ENCODE measurements at regions not wholly inside any gene's neighbourhood (a gene's known extent, or its start where the extent isn't known, plus 50 kb on each side); places are given as distances from the start of the nearest gene placed in this dataset.

GRCh38 chr4:177937041-177937440 is 494.8 kb upstream of the AGA start:
- TF ChIP-seq ZNF274 (IDR thresholded peaks at IDR 0.05; ENCODE audit: low read depth, low read length) = no peak
- TF ChIP-seq SUZ12 (IDR thresholded peaks at IDR 0.05; ENCODE audit: extremely low read depth, insufficient read depth, insufficient read length) = no peak
- TF ChIP-seq YY1 (IDR thresholded peaks at IDR 0.05; ENCODE audit: insufficient read depth, insufficient read length) = no peak
- DNase-seq (ENCODE audit: low read depth, low spot score) = no peak

GRCh38 chr4:177938226-177938625 is 496.0 kb upstream of the AGA start:
- Histone ChIP-seq H3K4me1 (ENCODE audit: insufficient read depth, insufficient read length) (no peaks in the 10 kb centered on the region), H3K4me3 (ENCODE audit: insufficient read length, low read depth) (no peak overlapping the region), H3K9me3 (ENCODE audit: insufficient read depth, low read length) (no peaks in the 10 kb centered on the region), H3K36me3 (ENCODE audit: insufficient read depth, insufficient read length, low read length) (no peaks in the 10 kb centered on the region), H3K27me3 (ENCODE audit: insufficient read depth, insufficient read length) (no peaks in the 10 kb centered on the region), H3K9ac (ENCODE audit: insufficient read length, low read depth) (no peak overlapping the region)
- DNase-seq (ENCODE audit: low read depth, low spot score) = no peak
- TF ChIP-seq YY1 (IDR thresholded peaks at IDR 0.05; ENCODE audit: insufficient read depth, insufficient read length) (no peak), ZNF274 (IDR thresholded peaks at IDR 0.05; ENCODE audit: low read depth, low read length) (no peak), SUZ12 (IDR thresholded peaks at IDR 0.05; ENCODE audit: extremely low read depth, insufficient read depth, insufficient read length) (no peak)

More at GRCh38 chr4:177937041-177937440, 494.8 kb upstream of the AGA start:
- no peaks in the 10 kb centered on the region for H3K9me3 ChIP-seq (ENCODE audit: insufficient read depth, low read length)
- H3K27me3 ChIP-seq (ENCODE audit: insufficient read depth, insufficient read length) = no peaks in the 10 kb centered on the region
- H3K4me3 ChIP-seq (ENCODE audit: insufficient read length, low read depth) = no peak overlapping the region
- H3K36me3 ChIP-seq (ENCODE audit: insufficient read depth, insufficient read length, low read length) = no peaks in the 10 kb centered on the region
- H3K4me1 ChIP-seq (ENCODE audit: insufficient read depth, insufficient read length) = no peaks in the 10 kb centered on the region
- H3K9ac ChIP-seq (ENCODE audit: insufficient read length, low read depth) = no peak overlapping the region

GRCh38 chr4:177945268-177945667 is 503.0 kb upstream of the AGA start:
- Histone ChIP-seq H3K4me3 (ENCODE audit: insufficient read length, low read depth) (no peak overlapping the region), H3K9ac (ENCODE audit: insufficient read length, low read depth) (no peak overlapping the region), H3K36me3 (ENCODE audit: insufficient read depth, insufficient read length, low read length) (no peaks in the 10 kb centered on the region), H3K9me3 (ENCODE audit: insufficient read depth, low read length) (no peaks in the 10 kb centered on the region), H3K27me3 (ENCODE audit: insufficient read depth, insufficient read length) (no peaks in the 10 kb centered on the region), H3K4me1 (ENCODE audit: insufficient read depth, insufficient read length) (no peaks in the 10 kb centered on the region)
- TF ChIP-seq SUZ12 (IDR thresholded peaks at IDR 0.05; ENCODE audit: extremely low read depth, insufficient read depth, insufficient read length) = no peak
- TF ChIP-seq YY1 (IDR thresholded peaks at IDR 0.05; ENCODE audit: insufficient read depth, insufficient read length) = no peak
- no peak for TF ChIP-seq ZNF274 (IDR thresholded peaks at IDR 0.05; ENCODE audit: low read depth, low read length)
- DNase-seq (ENCODE audit: low read depth, low spot score) = no peak

GRCh38 chr4:177947607-177948006 is 505.4 kb upstream of the AGA start:
- H3K27me3 ChIP-seq (ENCODE audit: insufficient read depth, insufficient read length) = no peaks in the 10 kb centered on the region
- H3K4me1 ChIP-seq (ENCODE audit: insufficient read depth, insufficient read length) = no peaks in the 10 kb centered on the region
- H3K9ac ChIP-seq (ENCODE audit: insufficient read length, low read depth) = no peak overlapping the region
- no peak overlapping the region for H3K4me3 ChIP-seq (ENCODE audit: insufficient read length, low read depth)
- DNase-seq (ENCODE audit: low read depth, low spot score) = no peak
- no peaks in the 10 kb centered on the region for H3K36me3 ChIP-seq (ENCODE audit: insufficient read depth, insufficient read length, low read length)
- TF ChIP-seq SUZ12 (IDR thresholded peaks at IDR 0.05; ENCODE audit: extremely low read depth, insufficient read depth, insufficient read length) (no peak), YY1 (IDR thresholded peaks at IDR 0.05; ENCODE audit: insufficient read depth, insufficient read length) (no peak), ZNF274 (IDR thresholded peaks at IDR 0.05; ENCODE audit: low read depth, low read length) (no peak)
- H3K9me3 ChIP-seq (ENCODE audit: insufficient read depth, low read length) = no peaks in the 10 kb centered on the region

GRCh38 chr4:177948853-177949252 is 506.6 kb upstream of the AGA start:
- DNase-seq (ENCODE audit: low read depth, low spot score) = no peak
- Histone ChIP-seq H3K27me3 (ENCODE audit: insufficient read depth, insufficient read length) (no peaks in the 10 kb centered on the region), H3K4me3 (ENCODE audit: insufficient read length, low read depth) (no peak overlapping the region), H3K4me1 (ENCODE audit: insufficient read depth, insufficient read length) (no peaks in the 10 kb centered on the region), H3K9me3 (ENCODE audit: insufficient read depth, low read length) (no peaks in the 10 kb centered on the region), H3K36me3 (ENCODE audit: insufficient read depth, insufficient read length, low read length) (no peaks in the 10 kb centered on the region), H3K9ac (ENCODE audit: insufficient read length, low read depth) (no peak overlapping the region)
- TF ChIP-seq SUZ12 (IDR thresholded peaks at IDR 0.05; ENCODE audit: extremely low read depth, insufficient read depth, insufficient read length) (no peak), YY1 (IDR thresholded peaks at IDR 0.05; ENCODE audit: insufficient read depth, insufficient read length) (no peak), ZNF274 (IDR thresholded peaks at IDR 0.05; ENCODE audit: low read depth, low read length) (no peak)

- Histone ChIP-seq H3K27me3 (ENCODE audit: insufficient read depth, insufficient read length) (no peaks in the 10 kb centered on the region), H3K9me3 (ENCODE audit: insufficient read depth, low read length) (no peaks in the 10 kb centered on the region), H3K9ac (ENCODE audit: insufficient read length, low read depth) (no peak overlapping the region), H3K36me3 (ENCODE audit: insufficient read depth, insufficient read length, low read length) (no peaks in the 10 kb centered on the region), H3K4me1 (ENCODE audit: insufficient read depth, insufficient read length) (no peaks in the 10 kb centered on the region), H3K4me3 (ENCODE audit: insufficient read length, low read depth) (no peak overlapping the region)
- no peak for TF ChIP-seq YY1 (IDR thresholded peaks at IDR 0.05; ENCODE audit: insufficient read depth, insufficient read length)
- no peak for TF ChIP-seq ZNF274 (IDR thresholded peaks at IDR 0.05; ENCODE audit: low read depth, low read length)
- no peak for TF ChIP-seq SUZ12 (IDR thresholded peaks at IDR 0.05; ENCODE audit: extremely low read depth, insufficient read depth, insufficient read length)
- no peak for DNase-seq (ENCODE audit: low read depth, low spot score)
Measured at GRCh38 chr4:177951026-177951425, 508.8 kb upstream of the AGA start.

GRCh38 chr4:177952723-177953122 is 510.5 kb upstream of the AGA start:
- DNase-seq (ENCODE audit: low read depth, low spot score) = no peak
- TF ChIP-seq SUZ12 (IDR thresholded peaks at IDR 0.05; ENCODE audit: extremely low read depth, insufficient read depth, insufficient read length) (no peak), YY1 (IDR thresholded peaks at IDR 0.05; ENCODE audit: insufficient read depth, insufficient read length) (no peak), ZNF274 (IDR thresholded peaks at IDR 0.05; ENCODE audit: low read depth, low read length) (no peak)

More at GRCh38 chr4:177952723-177953122, 510.5 kb upstream of the AGA start:
- H3K4me3 ChIP-seq (ENCODE audit: insufficient read length, low read depth) = no peak overlapping the region
- no peak overlapping the region for H3K9ac ChIP-seq (ENCODE audit: insufficient read length, low read depth)
- H3K27me3 ChIP-seq (ENCODE audit: insufficient read depth, insufficient read length) = no peaks in the 10 kb centered on the region
- H3K36me3 ChIP-seq (ENCODE audit: insufficient read depth, insufficient read length, low read length) = no peaks in the 10 kb centered on the region
- no peaks in the 10 kb centered on the region for H3K4me1 ChIP-seq (ENCODE audit: insufficient read depth, insufficient read length)
- H3K9me3 ChIP-seq (ENCODE audit: insufficient read depth, low read length) = no peaks in the 10 kb centered on the region

Measured in NT2/D1 (cell line).